Upper lobe of right lung (tissue), 1 donor: ENCODE measurements at regions not wholly inside any gene's neighbourhood (a gene's known extent, or its start where the extent isn't known, plus 50 kb on each side); places are given as distances from the start of the nearest gene placed in this dataset.

Source experiments
- ATAC-seq: fragments of 200-7000 bp; cut with Tn5 transposase; one replicate; pipeline ENCODE4 v1.9.1; 2020; ENCODE audit warnings: mild to moderate bottlenecking, moderate library complexity
- DNase-seq: peaks from one replicate; pipeline ENCODE4 v3.0.0-alpha.2; 2020
- H3K27ac ChIP-seq: fragments of 200-600 bp; one replicate; pipeline ENCODE4 v1.8.0; 2022
- H3K27me3 ChIP-seq: fragments of 200-600 bp; one replicate; pipeline ENCODE4 v1.8.0; 2022; ENCODE audit warnings: mild to moderate bottlenecking
- H3K36me3 ChIP-seq: fragments of 200-600 bp; one replicate; pipeline ENCODE4 v1.8.0; 2022
- H3K4me1 ChIP-seq: fragments of 200-600 bp; one replicate; pipeline ENCODE4 v1.8.0; 2022
- H3K4me3 ChIP-seq: fragments of 200-600 bp; one replicate; pipeline ENCODE4 v1.8.0; 2022; ENCODE audit warnings: mild to moderate bottlenecking
- H3K9me3 ChIP-seq: fragments of 200-600 bp; one replicate; pipeline ENCODE4 v1.8.0; 2022
- intact Hi-C: fragments of 100-400 bp; cut with DNase I; formaldehyde crosslinking; loops from one replicate; pipeline ENCODE4 v1.11.0; 2022
- TF ChIP-seq, protein P1 (sequence below): fragments of 200-600 bp; IDR thresholded peaks from one replicate; pipeline ENCODE4 v1.8.0; 2022; ENCODE audit warnings: antibody characterized with exemption
- donor health status: DM: no; HTN: yes; CAD: no; lungs with severe emphysema.

- TF ChIP-seq, protein P1, sequence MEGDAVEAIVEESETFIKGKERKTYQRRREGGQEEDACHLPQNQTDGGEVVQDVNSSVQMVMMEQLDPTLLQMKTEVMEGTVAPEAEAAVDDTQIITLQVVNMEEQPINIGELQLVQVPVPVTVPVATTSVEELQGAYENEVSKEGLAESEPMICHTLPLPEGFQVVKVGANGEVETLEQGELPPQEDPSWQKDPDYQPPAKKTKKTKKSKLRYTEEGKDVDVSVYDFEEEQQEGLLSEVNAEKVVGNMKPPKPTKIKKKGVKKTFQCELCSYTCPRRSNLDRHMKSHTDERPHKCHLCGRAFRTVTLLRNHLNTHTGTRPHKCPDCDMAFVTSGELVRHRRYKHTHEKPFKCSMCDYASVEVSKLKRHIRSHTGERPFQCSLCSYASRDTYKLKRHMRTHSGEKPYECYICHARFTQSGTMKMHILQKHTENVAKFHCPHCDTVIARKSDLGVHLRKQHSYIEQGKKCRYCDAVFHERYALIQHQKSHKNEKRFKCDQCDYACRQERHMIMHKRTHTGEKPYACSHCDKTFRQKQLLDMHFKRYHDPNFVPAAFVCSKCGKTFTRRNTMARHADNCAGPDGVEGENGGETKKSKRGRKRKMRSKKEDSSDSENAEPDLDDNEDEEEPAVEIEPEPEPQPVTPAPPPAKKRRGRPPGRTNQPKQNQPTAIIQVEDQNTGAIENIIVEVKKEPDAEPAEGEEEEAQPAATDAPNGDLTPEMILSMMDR = no peak
- ATAC-seq = no peak
- Histone ChIP-seq H3K4me1 (no peaks in the 10 kb centered on the region), H3K36me3 (no peaks in the 10 kb centered on the region), H3K27me3 (no peaks in the 10 kb centered on the region), H3K27ac (no peak overlapping the region), H3K4me3 (no peak overlapping the region), H3K9me3 (no peaks in the 10 kb centered on the region)
- peak; percentile 51 for DNase-seq
- intact Hi-C loops = no loop called here
Observed at GRCh38 chr22:47396515-47396914, 634.1 kb downstream of the TBC1D22A start.

DNA sequence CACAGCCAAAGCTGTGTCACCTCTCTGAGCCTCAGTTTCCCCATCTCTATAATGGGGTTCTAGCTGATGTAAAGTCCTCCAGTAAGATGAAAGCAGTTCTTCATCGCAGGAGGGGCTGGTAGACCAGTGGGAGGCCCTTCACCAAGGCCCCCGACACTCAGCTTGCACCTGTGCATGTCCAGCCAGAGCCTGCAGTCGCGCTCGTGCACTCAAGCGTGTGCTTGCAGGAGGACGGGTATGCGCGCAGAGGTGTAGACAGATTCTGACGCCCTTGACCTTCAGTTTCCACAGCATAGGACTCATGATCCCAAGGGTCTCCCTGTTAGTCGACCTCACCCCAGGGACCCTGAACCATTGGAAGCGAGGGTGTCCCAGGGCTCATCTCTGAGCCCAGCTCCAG, 633.7 kb downstream of the TBC1D22A start:
- H3K27ac ChIP-seq = no peak overlapping the region
- TF ChIP-seq, protein P1 = no peak

GRCh38 chr22:47395481-47395880, 633.0 kb downstream of the TBC1D22A start:
- H3K36me3 ChIP-seq = no peaks in the 10 kb centered on the region
- intact Hi-C loops = no loop called here
- H3K27me3 ChIP-seq = no peaks in the 10 kb centered on the region
- H3K4me1 ChIP-seq = no peaks in the 10 kb centered on the region
- no peak overlapping the region for H3K27ac ChIP-seq
- DNase-seq (peak; percentile 46), ATAC-seq (no peak)
- no peak overlapping the region for H3K4me3 ChIP-seq
- TF ChIP-seq, protein P1 = no peak
- H3K9me3 ChIP-seq = no peaks in the 10 kb centered on the region

More for the DNA sequence above, 633.7 kb downstream of the TBC1D22A start:
- Histone ChIP-seq H3K36me3 (no peaks in the 10 kb centered on the region), H3K9me3 (no peaks in the 10 kb centered on the region), H3K4me3 (no peak overlapping the region), H3K27me3 (no peaks in the 10 kb centered on the region), H3K4me1 (no peaks in the 10 kb centered on the region)
- intact Hi-C loops = no loop called here
- DNase-seq (peak; percentile 45), ATAC-seq (no peak)

DNA sequence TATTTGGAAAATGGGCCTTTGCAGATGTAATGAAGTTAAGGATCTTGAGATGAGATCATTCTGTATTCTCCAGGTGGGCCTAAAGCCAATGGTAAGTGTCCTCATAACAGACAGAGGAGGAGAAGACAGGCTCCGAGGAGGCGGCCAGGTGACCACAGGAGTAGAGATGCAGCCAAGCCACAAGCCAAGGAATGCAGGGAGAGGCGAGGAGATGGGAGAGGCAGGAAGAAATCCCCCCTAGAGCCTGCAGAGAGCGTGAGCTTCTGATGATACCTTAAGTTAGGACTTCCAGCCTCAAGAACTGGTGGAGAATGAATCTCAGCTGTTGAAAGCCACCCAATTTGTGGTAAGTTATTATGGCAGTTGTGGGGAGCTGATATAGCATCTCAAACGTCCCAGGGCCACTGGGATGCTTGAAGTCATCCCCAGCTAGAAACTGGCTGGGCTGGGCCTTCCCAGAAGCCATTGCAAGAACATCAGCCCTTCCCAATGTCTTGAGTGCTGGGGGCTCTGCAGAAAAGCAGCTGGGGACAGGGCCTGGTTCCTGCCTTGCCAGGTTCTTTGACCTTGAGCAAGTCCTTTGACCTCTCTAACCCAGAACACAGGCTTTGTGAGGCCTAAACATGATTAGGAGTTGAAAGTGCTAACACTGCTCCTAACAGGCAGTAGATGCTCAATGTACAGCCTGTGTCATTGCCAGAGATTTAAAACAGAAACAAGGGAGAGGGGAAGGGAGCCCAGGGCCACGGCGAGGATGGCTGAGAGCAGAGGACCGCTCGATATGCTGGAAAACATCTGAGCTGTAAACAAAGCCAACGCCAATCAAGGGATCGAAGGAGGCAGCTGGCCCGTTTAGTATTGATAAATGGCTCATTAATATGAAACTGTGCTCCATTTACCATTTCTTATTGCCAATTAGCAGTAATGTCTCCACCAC, 632.3 kb downstream of the TBC1D22A start:
- H3K4me1 ChIP-seq = no peaks in the 10 kb centered on the region
- TF ChIP-seq, protein P1 = no peak
- H3K27ac ChIP-seq = no peak overlapping the region
- ATAC-seq (no peak), DNase-seq (peak; percentile 35)
- H3K4me3 ChIP-seq = no peak overlapping the region
- intact Hi-C loops = no loop called here
- no peaks in the 10 kb centered on the region for H3K9me3 ChIP-seq
- no peaks in the 10 kb centered on the region for H3K36me3 ChIP-seq
- H3K27me3 ChIP-seq = no peaks in the 10 kb centered on the region

DNA sequence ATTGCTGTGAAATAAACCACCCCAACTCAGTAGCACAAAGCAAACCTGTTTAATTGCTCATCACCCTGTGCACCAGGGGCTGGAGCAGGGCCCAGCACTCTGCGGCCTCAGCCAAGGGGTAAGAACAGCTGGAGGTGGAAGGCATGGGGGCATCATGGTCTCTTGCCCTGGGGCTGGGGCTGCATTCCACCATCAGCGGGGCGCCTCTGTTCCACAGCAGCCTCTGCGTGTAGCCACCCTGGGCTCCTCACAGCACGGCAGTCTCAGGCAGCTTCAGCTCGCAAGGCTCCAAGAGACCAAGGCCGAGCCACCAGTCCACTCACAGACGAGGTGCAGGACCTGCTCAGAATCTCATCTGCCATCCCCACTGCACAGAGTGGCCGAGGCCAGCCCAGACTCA, 630.7 kb downstream of the TBC1D22A start:
- DNase-seq (peak; percentile 58), ATAC-seq (no peak)
- H3K27me3 ChIP-seq = no peaks in the 10 kb centered on the region
- intact Hi-C loops = no loop called here
- TF ChIP-seq, protein P1 = no peak
- H3K27ac ChIP-seq = no peak overlapping the region
- H3K36me3 ChIP-seq = no peaks in the 10 kb centered on the region
- H3K9me3 ChIP-seq = no peaks in the 10 kb centered on the region
- H3K4me3 ChIP-seq = no peak overlapping the region
- no peaks in the 10 kb centered on the region for H3K4me1 ChIP-seq
